HT1080 (cell line): ENCODE measurements at regions not wholly inside any gene's neighbourhood (a gene's known extent, or its start where the extent isn't known, plus 50 kb on each side); places are given as distances from the start of the nearest gene placed in this dataset.

ENCODE experiments used
- DNase-seq: peaks from one replicate; pipeline ENCODE4 v3.0.0-alpha.2; 2015; ENCODE audit warnings: low read depth

GRCh38 chr2:100193291-100193710, 50.9 kb upstream of the AFF3 start:
- peak; percentile 94 for DNase-seq

GRCh38 chr2:100192825-100193224, 50.4 kb upstream of the AFF3 start:
- no peak for DNase-seq

GRCh38 chr2:100192300-100192699, 49.9 kb upstream of the AFF3 start:
- no peak for DNase-seq
